Activated CD4-positive, alpha-beta memory T cell treated with anti-CD3 and anti-CD28 coated beads, Interleukin-2, amount 10 ng/mL, durations not matched to agents 7 days and 5 days (primary cell): ENCODE measurements at regions not wholly inside any gene's neighbourhood (a gene's known extent, or its start where the extent isn't known, plus 50 kb on each side); places are given as distances from the start of the nearest gene placed in this dataset.
"Not testable (repeated sequence)": the region's sequence is repeated elsewhere in the genome, so short reads cannot be mapped to it uniquely, and the experiment has no call there.

ENCODE experiments used
- CTCF ChIA-PET: fragments of 350-600 bp; sonication (Branson Sonifier 250); formaldehyde crosslinking; loops from one replicate; lab custom pipeline; 2021; ENCODE audit warnings: antibody characterized with exemption, inconsistent platforms; lab: Charles Lee
- POLR2A ChIA-PET: fragments of 350-600 bp; sonication (Branson Sonifier 250); formaldehyde crosslinking; loops from one replicate; lab custom pipeline; 2021; ENCODE audit warnings: antibody characterized with exemption; lab: Charles Lee
- DNase-seq: peaks from one replicate; pipeline ENCODE4 v3.0.0-alpha.2; 2020
- H3K27ac Mint-ChIP-seq: one replicate; pipeline ENCODE4 v1.8.0; 2021; ENCODE audit warnings: mild to moderate bottlenecking, mixed read lengths
- H3K27me3 Mint-ChIP-seq: one replicate; pipeline ENCODE4 v1.8.0; 2021; ENCODE audit warnings: mixed read lengths
- H3K36me3 Mint-ChIP-seq: one replicate; pipeline ENCODE4 v1.8.0; 2021; ENCODE audit warnings: low read depth, mixed read lengths
- H3K4me1 Mint-ChIP-seq: one replicate; pipeline ENCODE4 v1.8.0; 2021; ENCODE audit warnings: mixed read lengths
- H3K4me3 Mint-ChIP-seq: one replicate; pipeline ENCODE4 v1.8.0; 2021; ENCODE audit warnings: mild to moderate bottlenecking, mixed read lengths
- H3K9me3 Mint-ChIP-seq: one replicate; pipeline ENCODE4 v1.8.0; 2021; ENCODE audit warnings: mixed read lengths

GRCh38 chr11:24408202-24408601 lies 88.7 kb upstream of the LUZP2 start:
- no peaks in the 10 kb centered on the region for H3K36me3 Mint-ChIP-seq
- ChIA-PET CTCF (no interaction called here), POLR2A (no interaction called here)
- no peaks in the 10 kb centered on the region for H3K4me1 Mint-ChIP-seq
- H3K4me3 Mint-ChIP-seq = no peak overlapping the region
- H3K27ac Mint-ChIP-seq = no peak overlapping the region
- no peaks in the 10 kb centered on the region for H3K27me3 Mint-ChIP-seq
- DNase-seq = no peak
- H3K9me3 Mint-ChIP-seq = peaks cover 11% of the 10 kb centered on the region

DNA sequence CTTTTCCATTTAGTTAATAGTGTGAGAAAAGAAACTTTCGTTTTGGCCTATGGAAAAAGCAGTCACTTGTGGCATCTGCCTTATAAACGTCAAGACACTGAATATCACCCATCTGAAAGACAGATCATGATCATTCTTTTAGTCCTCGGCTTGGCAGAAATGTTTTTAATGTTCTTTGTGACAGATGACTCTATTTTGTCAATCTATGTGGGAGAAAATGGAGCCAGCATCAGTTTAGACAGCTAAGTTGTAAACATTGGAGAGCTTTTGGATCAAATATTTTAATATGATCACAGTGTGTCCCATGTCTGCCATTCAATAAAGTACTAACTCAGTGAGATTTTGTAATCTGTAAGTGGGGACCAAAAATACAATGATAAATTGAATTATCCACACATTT lies 85.1 kb upstream of the LUZP2 start:
- Mint-ChIP-seq H3K4me3 (no peak overlapping the region), H3K27me3 (no peaks in the 10 kb centered on the region), H3K27ac (no peak overlapping the region), H3K4me1 (no peaks in the 10 kb centered on the region), H3K36me3 (no peaks in the 10 kb centered on the region), H3K9me3 (peaks cover 7% of the 10 kb centered on the region)
- ChIA-PET CTCF (no interaction called here), POLR2A (no interaction called here)
- no peak for DNase-seq

GRCh38 chr11:24412722-24413121 lies 84.1 kb upstream of the LUZP2 start:
- Mint-ChIP-seq H3K9me3 (peaks cover 12% of the 10 kb centered on the region), H3K4me1 (no peaks in the 10 kb centered on the region), H3K27me3 (no peaks in the 10 kb centered on the region), H3K4me3 (no peak overlapping the region), H3K36me3 (no peaks in the 10 kb centered on the region), H3K27ac (no peak overlapping the region)
- POLR2A ChIA-PET = no interaction called here
- CTCF ChIA-PET = no interaction called here
- DNase-seq = no peak

- no peak overlapping the region for H3K4me3 Mint-ChIP-seq
- peaks cover 12% of the 10 kb centered on the region for H3K9me3 Mint-ChIP-seq
- H3K27me3 Mint-ChIP-seq = no peaks in the 10 kb centered on the region
- H3K4me1 Mint-ChIP-seq = no peaks in the 10 kb centered on the region
- POLR2A ChIA-PET = no interaction called here
- CTCF ChIA-PET = no interaction called here
- no peak overlapping the region for H3K27ac Mint-ChIP-seq
- DNase-seq = no peak
- no peaks in the 10 kb centered on the region for H3K36me3 Mint-ChIP-seq
These were observed 83.5 kb upstream of the LUZP2 start for GRCh38 chr11:24413391-24413790.

DNA sequence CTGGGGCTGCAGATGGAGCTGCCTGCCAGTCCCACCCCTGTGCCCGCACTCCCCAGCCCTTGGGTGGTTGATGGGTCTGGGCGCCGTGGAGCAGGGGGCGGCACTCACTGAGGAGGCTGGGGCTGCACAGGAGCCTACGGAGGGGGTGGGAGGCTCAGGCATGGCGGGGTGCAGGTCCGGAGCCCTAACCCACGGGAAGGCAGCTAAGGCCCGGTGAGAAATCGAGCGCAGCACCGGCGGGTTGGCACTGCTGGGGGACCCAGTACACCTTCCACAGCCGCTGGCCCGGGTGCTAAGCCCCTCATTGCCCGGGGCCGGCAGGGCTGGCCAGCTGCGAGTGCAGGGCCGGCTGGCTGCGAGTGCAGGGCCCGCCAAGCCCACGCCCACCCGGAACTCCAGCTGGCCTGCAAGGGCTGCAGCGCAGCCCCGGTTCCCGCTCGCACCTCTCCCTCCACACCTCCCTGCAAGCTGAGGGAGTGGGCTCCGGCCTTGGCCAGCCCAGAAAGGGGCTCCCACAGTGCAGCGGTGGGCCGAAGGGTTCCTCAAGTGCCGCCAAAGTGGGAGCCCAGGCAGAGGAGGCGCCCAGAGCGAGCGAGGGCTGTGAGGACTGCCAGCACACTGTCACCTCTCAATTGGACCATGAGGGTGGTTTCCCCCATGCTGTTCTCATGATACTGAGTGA lies 80.8 kb upstream of the LUZP2 start:
- H3K4me1 Mint-ChIP-seq, H3K4me3 Mint-ChIP-seq, H3K27me3 Mint-ChIP-seq, CTCF ChIA-PET, DNase-seq, H3K36me3 Mint-ChIP-seq, POLR2A ChIA-PET, H3K27ac Mint-ChIP-seq: not testable (repeated sequence)
- peaks cover 10% of the 10 kb centered on the region for H3K9me3 Mint-ChIP-seq

GRCh38 chr11:24421766-24422165 lies 75.1 kb upstream of the LUZP2 start:
- Mint-ChIP-seq H3K27me3 (no peaks in the 10 kb centered on the region), H3K36me3 (no peaks in the 10 kb centered on the region), H3K4me3 (no peak overlapping the region), H3K4me1 (no peaks in the 10 kb centered on the region), H3K9me3 (peaks cover 6% of the 10 kb centered on the region), H3K27ac (no peak overlapping the region)
- no peak for DNase-seq
- CTCF ChIA-PET = no interaction called here
- POLR2A ChIA-PET = no interaction called here

- no peak overlapping the region for H3K4me3 Mint-ChIP-seq
- H3K36me3 Mint-ChIP-seq = no peaks in the 10 kb centered on the region
- ChIA-PET CTCF (no interaction called here), POLR2A (no interaction called here)
- no peaks in the 10 kb centered on the region for H3K27me3 Mint-ChIP-seq
- no peak overlapping the region for H3K27ac Mint-ChIP-seq
- DNase-seq = no peak
- peaks cover 2% of the 10 kb centered on the region for H3K9me3 Mint-ChIP-seq
- H3K4me1 Mint-ChIP-seq = no peaks in the 10 kb centered on the region
These were observed 74.5 kb upstream of the LUZP2 start for GRCh38 chr11:24422376-24422775.

DNA sequence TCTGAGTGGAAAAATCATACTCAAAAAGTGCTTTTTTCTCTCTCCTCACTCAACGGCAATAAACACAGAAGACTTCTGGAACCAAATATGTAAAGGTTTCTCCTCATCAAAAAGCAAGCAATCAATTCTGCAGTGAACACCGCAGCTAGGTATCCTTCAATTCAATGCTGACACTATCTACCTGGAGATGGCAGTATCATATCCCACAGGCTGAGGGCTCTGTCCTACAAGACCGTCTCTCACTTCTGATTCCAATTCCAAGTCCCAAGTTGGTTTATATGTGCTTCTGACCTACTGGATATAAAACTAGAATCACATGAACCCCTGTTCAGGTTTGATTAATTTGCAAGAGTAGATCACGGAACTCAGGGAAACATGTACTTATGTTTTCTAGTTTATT lies 59.7 kb upstream of the LUZP2 start:
- Mint-ChIP-seq H3K27ac (no peak overlapping the region), H3K9me3 (peaks cover 5% of the 10 kb centered on the region), H3K27me3 (no peaks in the 10 kb centered on the region), H3K4me1 (no peaks in the 10 kb centered on the region), H3K4me3 (no peak overlapping the region), H3K36me3 (no peaks in the 10 kb centered on the region)
- no peak for DNase-seq
- CTCF ChIA-PET = no interaction called here
- POLR2A ChIA-PET = no interaction called here
